Left lung (tissue), 4 donors: ENCODE measurements at regions not wholly inside any gene's neighbourhood (a gene's known extent, or its start where the extent isn't known, plus 50 kb on each side); places are given as distances from the start of the nearest gene placed in this dataset.

Experiments used
- ATAC-seq: fragments of 200-7000 bp; cut with Tn5 transposase; one replicate; pipeline ENCODE4 v1.9.1; 2020; ENCODE audit warnings: moderate library complexity
- DNase-seq, 4 donors: peaks; one replicate each; pipeline ENCODE4 v3.0.0-alpha.2; 2013 to 2020
- H3K27ac ChIP-seq, 2 donors: fragments of 200-600 bp; sonication (generic) in 1 of 2; one replicate each; pipeline versions ENCODE4 v1.5.0 to v1.8.0; 2020 to 2021
- H3K27me3 ChIP-seq, 2 donors: fragments of 200-600 bp; sonication (generic) in 1 of 2; one replicate each; pipeline versions ENCODE4 v1.5.0 to v1.8.0; 2020 to 2021
- H3K36me3 ChIP-seq, 2 donors: fragments of 200-600 bp; sonication (generic) in 1 of 2; one replicate each; pipeline versions ENCODE4 v1.5.0 to v1.8.0; 2020 to 2021
- H3K4me1 ChIP-seq, 2 donors: fragments of 200-600 bp; one replicate each; pipeline ENCODE4 v1.8.0; 2021
- H3K4me3 ChIP-seq, 2 donors: fragments of 200-600 bp; sonication (generic) in 1 of 2; one replicate each; pipeline versions ENCODE4 v1.5.0 to v1.8.0; 2020 to 2021; ENCODE audit warnings: mild to moderate bottlenecking in 1 of 2
- H3K9me3 ChIP-seq, 2 donors: fragments of 200-600 bp; sonication (generic) in 1 of 2; one replicate each; pipeline versions ENCODE4 v1.5.0 to v1.8.0; 2020 to 2021
- intact Hi-C, 2 donors: fragments of 100-400 bp; cut with DNase I; formaldehyde crosslinking; loops; one replicate each; pipeline versions ENCODE4 v1.11.2 to v1.14.2; 2022
- TF ChIP-seq, protein P1 (sequence below), 2 donors: fragments of 200-600 bp; sonication (generic) in 1 of 2; IDR thresholded peaks; one replicate each; pipeline versions ENCODE4 v1.5.0 to v1.8.0; 2021; ENCODE audit warnings: antibody characterized with exemption in 2 of 2
- donor health status: DM: no; HTN: yes; CAD: no.
- donor health status: DM: no; HTN: no; CAD: no.

DNA sequence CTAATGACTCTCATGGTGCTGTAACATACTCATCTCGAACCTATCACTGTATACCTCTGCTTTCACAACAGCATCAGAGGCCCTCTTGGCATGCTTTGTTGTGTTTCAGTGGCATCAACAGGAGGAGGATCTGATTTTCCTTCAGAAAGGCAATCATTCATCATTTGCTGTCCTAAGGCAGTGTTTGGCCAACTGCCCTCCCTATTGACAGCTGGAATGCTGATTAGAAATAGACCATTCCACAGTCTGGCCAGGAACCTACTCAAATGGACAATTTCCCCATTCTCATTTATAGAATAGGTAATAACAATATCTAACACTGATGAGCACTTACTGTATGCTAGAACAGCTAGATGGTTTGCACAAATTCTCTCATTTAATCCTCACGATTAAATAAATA lies 310.6 kb upstream of the PTBP2 start:
- no peaks in the 10 kb centered on the region for H3K4me1 ChIP-seq
- intact Hi-C loops, result no loop called here
- ATAC-seq, result no peak

DNA sequence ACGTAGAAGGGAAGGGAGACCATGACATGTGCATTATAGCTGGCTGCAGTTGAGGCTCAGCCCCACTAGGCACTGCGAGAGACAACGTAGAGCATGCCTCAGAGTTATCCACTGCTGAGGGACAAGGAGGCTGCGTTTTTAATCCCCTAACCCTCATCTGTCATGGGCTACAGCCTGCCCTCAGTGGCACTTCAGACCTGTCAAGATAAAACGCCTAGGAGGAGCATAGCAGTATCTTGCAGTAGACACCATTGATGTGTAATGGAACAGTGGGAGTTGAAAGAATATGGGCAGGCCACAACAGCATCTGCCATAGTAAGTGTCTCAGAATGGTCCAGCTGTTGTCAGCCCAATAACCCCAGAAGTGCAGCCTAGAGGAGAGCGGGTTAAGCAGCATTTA lies 307.0 kb upstream of the PTBP2 start:
- TF ChIP-seq, protein P1, sequence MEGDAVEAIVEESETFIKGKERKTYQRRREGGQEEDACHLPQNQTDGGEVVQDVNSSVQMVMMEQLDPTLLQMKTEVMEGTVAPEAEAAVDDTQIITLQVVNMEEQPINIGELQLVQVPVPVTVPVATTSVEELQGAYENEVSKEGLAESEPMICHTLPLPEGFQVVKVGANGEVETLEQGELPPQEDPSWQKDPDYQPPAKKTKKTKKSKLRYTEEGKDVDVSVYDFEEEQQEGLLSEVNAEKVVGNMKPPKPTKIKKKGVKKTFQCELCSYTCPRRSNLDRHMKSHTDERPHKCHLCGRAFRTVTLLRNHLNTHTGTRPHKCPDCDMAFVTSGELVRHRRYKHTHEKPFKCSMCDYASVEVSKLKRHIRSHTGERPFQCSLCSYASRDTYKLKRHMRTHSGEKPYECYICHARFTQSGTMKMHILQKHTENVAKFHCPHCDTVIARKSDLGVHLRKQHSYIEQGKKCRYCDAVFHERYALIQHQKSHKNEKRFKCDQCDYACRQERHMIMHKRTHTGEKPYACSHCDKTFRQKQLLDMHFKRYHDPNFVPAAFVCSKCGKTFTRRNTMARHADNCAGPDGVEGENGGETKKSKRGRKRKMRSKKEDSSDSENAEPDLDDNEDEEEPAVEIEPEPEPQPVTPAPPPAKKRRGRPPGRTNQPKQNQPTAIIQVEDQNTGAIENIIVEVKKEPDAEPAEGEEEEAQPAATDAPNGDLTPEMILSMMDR (IDR thresholded peaks at IDR 0.05), result no peak
- Histone ChIP-seq H3K9me3 (no peaks in the 10 kb centered on the region), H3K36me3 (no peaks in the 10 kb centered on the region), H3K27ac (no peak overlapping the region), H3K4me3 (no peak overlapping the region), H3K27me3 (no peaks in the 10 kb centered on the region), H3K4me1 (no peaks in the 10 kb centered on the region)
- intact Hi-C loops, result no loop called here
- DNase-seq (no peak), ATAC-seq (no peak)

More for the DNA sequence above, 310.6 kb upstream of the PTBP2 start:
- H3K4me3 ChIP-seq, result no peak overlapping the region
- no peaks in the 10 kb centered on the region for H3K36me3 ChIP-seq
- no peak overlapping the region for H3K27ac ChIP-seq
- TF ChIP-seq, protein P1 (IDR thresholded peaks at IDR 0.05), result no peak
- no peaks in the 10 kb centered on the region for H3K9me3 ChIP-seq
- no peak for DNase-seq
- H3K27me3 ChIP-seq, result no peaks in the 10 kb centered on the region

DNA sequence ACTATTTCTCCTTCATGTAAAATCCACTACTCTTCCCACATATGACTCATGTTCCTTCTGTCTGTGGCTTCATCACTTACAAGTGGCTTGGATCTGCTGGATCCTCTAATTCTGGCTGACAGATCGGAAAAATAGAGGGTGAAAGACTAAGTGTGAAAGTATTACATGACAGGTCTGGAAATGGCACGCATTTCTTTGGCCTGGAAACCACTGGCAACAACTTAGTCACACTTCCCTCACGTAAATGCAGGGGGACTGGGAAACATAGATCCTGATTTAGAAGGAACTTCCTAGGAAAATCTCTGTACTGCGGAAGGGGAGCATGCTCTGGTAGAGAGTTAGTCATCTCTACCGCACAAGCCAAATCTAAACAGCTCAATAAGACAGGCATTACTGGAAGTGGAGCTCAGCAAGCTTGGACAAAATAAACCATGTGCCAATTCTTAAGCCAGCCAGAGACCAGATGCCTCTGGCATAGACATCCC lies 305.4 kb upstream of the PTBP2 start:
- no peaks in the 10 kb centered on the region for H3K27me3 ChIP-seq
- ATAC-seq (peak; percentile 84), DNase-seq (peak in 2 of 4 donors; percentile 19 to 33)
- H3K9me3 ChIP-seq, result no peaks in the 10 kb centered on the region
- H3K4me1 ChIP-seq, result no peaks in the 10 kb centered on the region
- TF ChIP-seq, protein P1 (IDR thresholded peaks at IDR 0.05), result no peak
- H3K4me3 ChIP-seq, result no peak overlapping the region
- no peaks in the 10 kb centered on the region for H3K36me3 ChIP-seq
- intact Hi-C loops, result no loop called here
- H3K27ac ChIP-seq, result peak overlapping the region in 1 of 2 donors; percentile 65

- Histone ChIP-seq H3K36me3 (no peaks in the 10 kb centered on the region), H3K4me1 (no peaks in the 10 kb centered on the region), H3K27me3 (no peaks in the 10 kb centered on the region), H3K9me3 (no peaks in the 10 kb centered on the region), H3K4me3 (no peak overlapping the region), H3K27ac (peak overlapping the region in 1 of 2 donors; percentile 33)
- DNase-seq (no peak), ATAC-seq (peak; percentile 41)
- intact Hi-C loops, result no loop called here
- TF ChIP-seq, protein P1 (IDR thresholded peaks at IDR 0.05), result no peak
Observed at GRCh38 chr1:96416701-96417444, 304.7 kb upstream of the PTBP2 start.

- no peaks in the 10 kb centered on the region for H3K9me3 ChIP-seq
- TF ChIP-seq, protein P1 (IDR thresholded peaks at IDR 0.05), result no peak
Observed at GRCh38 chr1:96418969-96419368, 302.6 kb upstream of the PTBP2 start.

More at GRCh38 chr1:96418969-96419368, 302.6 kb upstream of the PTBP2 start:
- ATAC-seq (no peak), DNase-seq (no peak)
- intact Hi-C loops, result no loop called here
- Histone ChIP-seq H3K27me3 (no peaks in the 10 kb centered on the region), H3K4me3 (no peak overlapping the region), H3K36me3 (no peaks in the 10 kb centered on the region), H3K27ac (no peak overlapping the region), H3K4me1 (no peaks in the 10 kb centered on the region)
